GM21723 (cell line): ENCODE measurements at regions not wholly inside any gene's neighbourhood (a gene's known extent, or its start where the extent isn't known, plus 50 kb on each side); places are given as distances from the start of the nearest gene placed in this dataset.

Source experiments
- ATAC-seq: cut with Tn5 transposase; IDR thresholded peaks from one replicate; pipeline ENCODE4 v1.9.1; 2021; ENCODE audit warnings: mild to moderate bottlenecking, moderate library complexity; ENCODE audit not compliant: unreplicated experiment

- ATAC-seq: no peak
Measured at GRCh38 chr10:111200505-111201186, 123.8 kb downstream of the ADRA2A start.

GRCh38 chr10:111203615-111204014 is 126.8 kb downstream of the ADRA2A start:
- ATAC-seq: no peak

- no peak for ATAC-seq
Measured at GRCh38 chr10:111204838-111205237, 128.0 kb downstream of the ADRA2A start.

DNA sequence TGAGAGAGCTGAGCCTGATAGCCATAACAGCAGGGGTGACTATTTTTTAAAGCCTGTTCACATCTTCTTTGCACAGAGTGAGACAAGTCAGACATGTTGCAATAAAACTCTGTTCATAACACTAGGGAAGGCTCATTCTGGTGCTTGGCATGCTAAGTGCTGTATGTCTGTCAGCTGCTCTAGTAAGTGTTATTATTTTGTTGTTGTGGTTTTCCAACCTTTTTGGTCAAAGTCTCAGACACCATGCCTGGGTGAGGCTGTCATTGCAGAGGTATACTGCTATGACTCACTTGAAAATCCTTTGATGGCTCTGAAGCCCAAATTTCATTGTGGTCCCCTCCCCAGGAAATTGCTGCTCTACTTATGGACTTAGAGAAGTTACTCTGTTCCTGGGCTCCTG is 129.7 kb downstream of the ADRA2A start:
- no peak for ATAC-seq

- ATAC-seq: no peak
Measured at GRCh38 chr10:111207500-111207899, 130.7 kb downstream of the ADRA2A start.

GRCh38 chr10:111208951-111209350 is 132.1 kb downstream of the ADRA2A start:
- no peak for ATAC-seq

DNA sequence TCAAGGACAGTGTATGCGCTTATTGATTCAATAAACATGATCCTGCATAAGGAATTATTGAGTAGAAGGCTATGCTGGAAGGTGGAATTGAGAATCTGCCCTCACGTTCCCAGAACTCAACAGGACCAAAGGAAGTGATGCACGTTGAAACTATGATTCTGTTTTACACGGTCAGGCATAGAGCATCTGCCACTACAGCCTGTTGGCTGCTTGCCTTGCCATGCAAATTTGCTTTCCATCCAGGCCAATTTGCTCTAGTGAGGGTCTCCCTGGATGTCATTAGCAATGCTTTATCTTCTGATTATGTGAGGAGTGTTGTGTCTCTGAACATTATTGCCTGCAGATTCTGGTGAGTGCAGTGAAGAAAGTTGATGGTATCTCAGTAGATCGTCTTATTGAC is 132.9 kb downstream of the ADRA2A start:
- no peak for ATAC-seq

DNA sequence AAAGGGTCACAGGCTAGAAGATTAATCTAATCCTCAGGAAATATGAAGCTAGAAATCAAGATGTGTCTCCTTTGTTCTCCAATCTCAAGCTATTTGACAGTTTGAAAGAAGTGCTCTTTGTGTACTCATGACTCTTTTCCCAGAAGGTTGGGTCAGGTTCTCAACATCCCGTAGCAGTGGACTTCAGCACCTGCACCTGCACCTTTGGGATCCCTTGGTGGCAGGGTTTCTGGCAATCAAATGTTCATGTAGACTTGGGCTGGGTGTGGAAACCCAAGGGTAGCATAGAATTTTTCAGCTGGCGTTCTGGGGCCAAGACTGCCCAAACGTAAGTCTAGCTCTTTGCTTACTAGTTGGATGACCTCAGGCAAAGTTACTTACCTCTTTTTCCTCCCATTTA is 134.4 kb downstream of the ADRA2A start:
- ATAC-seq: no peak

- ATAC-seq: no peak
Measured at GRCh38 chr10:111211706-111212105, 134.9 kb downstream of the ADRA2A start.

GRCh38 chr10:111221682-111222480 is 145.1 kb downstream of the ADRA2A start:
- ATAC-seq: no peak

- ATAC-seq: no peak
Measured at GRCh38 chr10:111222961-111223360, 146.1 kb downstream of the ADRA2A start.

- no peak for ATAC-seq
Measured at GRCh38 chr10:111231779-111232178, 154.9 kb downstream of the ADRA2A start.

GRCh38 chr10:111233439-111233838 is 156.6 kb downstream of the ADRA2A start:
- ATAC-seq: no peak

- no peak for ATAC-seq
Measured at GRCh38 chr10:111234234-111234913, 157.5 kb downstream of the ADRA2A start.

DNA sequence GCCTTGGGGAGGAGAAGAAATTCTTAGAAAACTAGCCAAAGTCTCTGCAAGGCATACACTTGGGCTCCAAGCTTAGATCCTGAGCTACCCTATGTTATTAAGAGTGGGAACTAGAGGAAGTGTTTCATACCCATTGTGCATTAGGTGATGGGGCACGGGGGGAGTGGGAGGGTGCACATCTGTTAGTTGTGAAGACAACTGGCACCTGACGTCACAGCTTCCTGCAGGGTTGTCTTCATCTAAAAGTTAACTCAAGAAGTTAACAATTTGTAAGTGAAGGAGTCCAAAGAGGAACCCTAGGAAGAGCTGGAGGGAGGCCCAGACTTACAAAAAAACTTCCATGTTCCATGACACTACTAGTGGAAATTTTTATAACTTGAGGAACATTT is 158.1 kb downstream of the ADRA2A start:
- ATAC-seq: no peak

GRCh38 chr10:111240348-111240747 is 163.5 kb downstream of the ADRA2A start:
- ATAC-seq: no peak

DNA sequence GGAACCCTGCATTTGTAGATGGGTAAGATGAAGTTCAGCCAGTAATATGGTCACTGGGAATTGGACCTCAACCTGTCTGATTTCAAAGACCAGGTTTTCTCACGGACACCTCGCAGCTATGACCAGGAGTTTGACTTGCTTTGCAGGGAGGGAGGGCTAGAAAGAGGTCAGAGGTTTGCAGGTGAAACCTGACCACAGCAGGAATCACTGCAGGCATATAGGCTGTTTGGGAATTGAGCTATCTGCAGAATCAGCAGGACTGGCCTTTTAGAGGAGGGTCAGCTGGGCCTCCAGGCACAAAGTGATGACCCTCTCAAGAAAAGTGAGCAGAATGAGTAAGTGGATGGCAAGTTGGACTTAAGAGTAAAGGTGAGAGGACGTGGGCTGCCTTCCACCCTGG is 166.3 kb downstream of the ADRA2A start:
- ATAC-seq: no peak

DNA sequence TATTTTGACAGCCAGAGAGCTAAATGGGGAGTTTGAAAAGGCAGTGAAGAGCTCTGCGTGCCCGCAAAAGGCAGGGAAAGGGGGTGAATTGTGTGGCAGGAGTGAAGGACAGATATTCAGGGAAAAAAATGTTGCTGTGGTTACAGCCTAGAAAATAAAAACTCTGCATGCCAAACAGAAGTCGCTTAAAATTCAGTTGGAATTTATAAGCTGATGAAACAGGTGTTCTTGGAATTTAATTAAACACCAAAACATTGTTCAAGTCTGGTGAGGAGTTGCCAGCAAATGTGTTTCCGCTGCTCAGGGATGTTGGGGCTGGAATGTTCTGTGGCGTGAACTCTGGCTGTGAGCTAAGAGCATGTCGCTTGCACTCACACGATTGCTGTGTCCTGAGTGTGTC is 169.3 kb downstream of the ADRA2A start:
- no peak for ATAC-seq

DNA sequence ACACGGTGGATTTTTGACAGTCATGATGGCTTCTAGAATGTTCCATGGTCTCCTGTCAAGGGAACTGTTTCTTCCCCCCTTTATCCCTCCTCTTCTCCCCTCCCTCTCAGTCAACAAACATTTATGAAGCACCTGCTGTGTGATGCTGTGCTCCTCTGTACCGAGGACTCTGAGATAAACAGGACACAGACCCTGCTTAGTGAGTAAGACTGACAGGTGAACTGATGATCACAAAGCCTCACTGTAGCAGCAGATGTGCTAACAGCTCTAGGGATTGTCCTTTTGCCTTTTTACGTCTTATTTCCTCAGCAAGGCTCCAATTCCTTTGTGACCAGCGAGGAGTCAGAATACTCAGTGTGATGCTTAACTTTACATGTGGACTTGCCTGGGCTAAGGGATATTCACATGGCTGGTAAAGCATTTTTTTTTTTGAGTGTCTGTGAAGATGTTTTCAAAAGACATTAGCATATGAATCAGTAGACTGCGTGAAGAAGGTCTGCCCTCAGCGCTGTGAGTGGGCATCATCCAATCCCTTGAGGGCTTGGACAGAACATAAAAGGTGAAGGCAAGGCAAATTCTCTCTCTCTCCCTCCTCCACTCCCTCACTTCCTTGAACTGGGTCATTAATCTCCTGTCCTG is 170.1 kb downstream of the ADRA2A start:
- no peak for ATAC-seq

GRCh38 chr10:111247781-111248389 is 171.1 kb downstream of the ADRA2A start:
- ATAC-seq: no peak

GRCh38 chr10:111249925-111250324 is 173.1 kb downstream of the ADRA2A start:
- no peak for ATAC-seq
